Psoas muscle (tissue), 7 donors: ENCODE measurements at regions not wholly inside any gene's neighbourhood (a gene's known extent, or its start where the extent isn't known, plus 50 kb on each side); places are given as distances from the start of the nearest gene placed in this dataset.

Source experiments
- ATAC-seq, 4 donors: fragments of 200-7000 bp; cut with Tn5 transposase; one replicate each; pipeline ENCODE4 v1.9.1; 2020; ENCODE audit warnings: moderate library complexity in 3 of 4, mild to moderate bottlenecking in 2 of 4
- DNase-seq, 2 donors: peaks; one replicate each; pipeline ENCODE4 v3.0.0-alpha.2; 2020
- H3K27ac ChIP-seq: fragments of 200-600 bp; one replicate; pipeline ENCODE4 v1.8.0; 2022
- H3K27me3 ChIP-seq, 3 donors: fragments of 200-600 bp in 1 of 3; one replicate each; pipeline versions ENCODE4 v1.6.1 to v1.8.0; 2013 to 2022; ENCODE audit warnings: low read length in 2 of 3, mild to moderate bottlenecking in 2 of 3, moderate library complexity in 1 of 3; ENCODE audit not compliant: insufficient read depth in 3 of 3
- H3K36me3 ChIP-seq, 2 donors: fragments of 200-600 bp in 1 of 2; one replicate each; pipeline versions ENCODE4 v1.6.1 to v1.8.0; 2013 to 2022; ENCODE audit warnings: low read depth in 1 of 2, mild to moderate bottlenecking in 1 of 2, moderate library complexity in 1 of 2; ENCODE audit not compliant: insufficient read depth in 1 of 2
- H3K4me1 ChIP-seq: fragments of 200-600 bp; one replicate; pipeline ENCODE4 v1.8.0; 2022
- H3K4me3 ChIP-seq: fragments of 200-600 bp; one replicate; pipeline ENCODE4 v1.8.0; 2022; ENCODE audit warnings: mild to moderate bottlenecking
- H3K9me3 ChIP-seq: fragments of 200-600 bp; one replicate; pipeline ENCODE4 v1.8.0; 2022
- CTCF ChIP-seq: fragments of 200-600 bp; IDR thresholded peaks from one replicate; pipeline ENCODE4 v1.8.0; 2022; ENCODE audit warnings: antibody characterized with exemption
- WGBS, 3 donors: extraction: QIAGEN DNeasy Blood & Tissue Kit; methylation state at CpG; one replicate each; pipeline versions ENCODE4 v1.1.6 to v1.1.7; 2013; 5-methylcytosine and 5-hydroxymethylcytosine counted together
- intact Hi-C, 2 donors: fragments of 100-400 bp; cut with DNase I; formaldehyde crosslinking; loops; one replicate each; pipeline versions ENCODE4 v1.11.0 to v1.14.2; 2022
- donor health status: healthy with polysubstance abuse.
- donor health status: DM: no; HTN: no; CAD: no; lungs with moderate emphysema.
- donor health status: Bipolar disorder and iron deficiency.
- donor health status: healthy.
- donor health status: DM: yes; HTN: yes; CAD: no.
- donor health status: DM: no; HTN: no; CAD: no.
- donor health status: DM: yes; HTN: yes; CAD: no.

- no peak for DNase-seq
- no peaks in the 10 kb centered on the region for H3K9me3 ChIP-seq
- H3K4me3 ChIP-seq, result no peak overlapping the region
- WGBS, 3 donors, result 25 to 28% (median 27%) methylated on average over 5 of the region's 5 CpGs
- no peaks in the 10 kb centered on the region for H3K4me1 ChIP-seq
- TF ChIP-seq CTCF, result peak; percentile 71
- no peaks in the 10 kb centered on the region for H3K27me3 ChIP-seq
- ATAC-seq, result no peak
- intact Hi-C loops, result loop anchor here (5.0 to 10.0 kb wide), 2 partner anchors 1398 to 1406 kb away; no protein-coding TSS in a partner anchor
- no peaks in the 10 kb centered on the region for H3K36me3 ChIP-seq
- H3K27ac ChIP-seq, result no peak overlapping the region
These were observed 689.5 kb upstream of the RBFOX1 start for GRCh38 chr16:6643080-6643686.

- no peaks in the 10 kb centered on the region for H3K4me1 ChIP-seq
- no peak for TF ChIP-seq CTCF
- H3K27me3 ChIP-seq, result no peaks in the 10 kb centered on the region
- intact Hi-C loops, result loop anchor here (5.0 to 10.0 kb wide), 2 partner anchors 1397 to 1405 kb away; no protein-coding TSS in a partner anchor
- ATAC-seq (no peak), DNase-seq (no peak)
- H3K4me3 ChIP-seq, result no peak overlapping the region
- H3K9me3 ChIP-seq, result no peaks in the 10 kb centered on the region
- H3K36me3 ChIP-seq, result no peaks in the 10 kb centered on the region
- no peak overlapping the region for H3K27ac ChIP-seq
- WGBS, 3 donors, result 13 to 17% (median 14%) methylated on average over 9 of the region's 9 CpGs
These were observed 690.4 kb upstream of the RBFOX1 start for GRCh38 chr16:6642271-6642670.

GRCh38 chr16:6641091-6641490 lies 691.6 kb upstream of the RBFOX1 start:
- H3K9me3 ChIP-seq, result no peaks in the 10 kb centered on the region
- no peak overlapping the region for H3K4me3 ChIP-seq
- no peaks in the 10 kb centered on the region for H3K36me3 ChIP-seq
- H3K4me1 ChIP-seq, result no peaks in the 10 kb centered on the region
- H3K27ac ChIP-seq, result no peak overlapping the region
- ATAC-seq (no peak), DNase-seq (no peak)
- intact Hi-C loops, result loop anchor here (5.0 to 10.0 kb wide), 2 partner anchors 1396 to 1404 kb away; no protein-coding TSS in a partner anchor
- WGBS, 3 donors, result 66 to 75% (median 69%) methylated on average over 10 of the region's 10 CpGs
- H3K27me3 ChIP-seq, result no peaks in the 10 kb centered on the region
- TF ChIP-seq CTCF, result no peak

GRCh38 chr16:6636457-6636856 lies 696.2 kb upstream of the RBFOX1 start:
- peaks cover 0 to 3% (median 0%) of the 10 kb centered on the region in 3 donors for H3K27me3 ChIP-seq
- H3K4me3 ChIP-seq, result no peak overlapping the region
- WGBS, 3 donors, result 95 to 96% (median 96%) methylated on average over 4 of the region's 4 CpGs
- no peaks in the 10 kb centered on the region for H3K36me3 ChIP-seq
- H3K27ac ChIP-seq, result no peak overlapping the region
- intact Hi-C loops, result no loop called here
- H3K9me3 ChIP-seq, result no peaks in the 10 kb centered on the region
- no peak for DNase-seq
- no peak for ATAC-seq
- H3K4me1 ChIP-seq, result no peaks in the 10 kb centered on the region
- no peak for TF ChIP-seq CTCF

- Histone ChIP-seq H3K9me3 (no peaks in the 10 kb centered on the region), H3K36me3 (no peaks in the 10 kb centered on the region), H3K4me3 (no peak overlapping the region), H3K27me3 (peaks cover 0 to 3% (median 0%) of the 10 kb centered on the region in 3 donors), H3K4me1 (no peaks in the 10 kb centered on the region), H3K27ac (no peak overlapping the region)
- no peak for TF ChIP-seq CTCF
- 80 to 85% (median 81%) methylated on average over 3 of the region's 3 CpGs for WGBS, 3 donors
- intact Hi-C loops, result no loop called here
- ATAC-seq (no peak), DNase-seq (no peak)
These were observed 698.5 kb upstream of the RBFOX1 start for GRCh38 chr16:6634151-6634550.
